Stimulated activated CD4-positive, alpha-beta T cell treated with anti-CD3 and anti-CD28 coated beads, Interleukin-2, amount 100 ng/mL, for 4 hours (primary cell): ENCODE measurements at regions not wholly inside any gene's neighbourhood (a gene's known extent, or its start where the extent isn't known, plus 50 kb on each side); places are given as distances from the start of the nearest gene placed in this dataset.

Source experiments
- DNase-seq: peaks from one replicate; pipeline ENCODE4 v3.0.0-alpha.2; 2020; ENCODE audit warnings: low read depth

DNA sequence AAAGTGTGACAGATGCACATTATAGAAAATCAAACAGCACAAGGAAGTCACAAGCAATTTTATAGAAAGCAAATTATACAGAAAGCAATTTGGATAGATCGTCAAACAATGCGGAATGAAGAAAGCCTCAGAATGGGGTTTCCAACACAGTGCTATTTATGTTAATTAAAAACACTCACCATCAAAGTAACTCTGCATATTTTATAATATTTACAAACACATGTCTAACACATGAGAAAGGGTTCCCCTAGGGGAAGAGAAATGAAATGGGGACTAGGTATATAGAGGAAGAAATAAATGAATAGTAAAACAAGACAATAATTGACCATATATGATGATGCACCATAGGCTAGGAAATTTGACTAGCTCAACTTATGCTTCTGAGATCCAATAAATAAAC is 171.2 kb upstream of the XYLT1 start:
- DNase-seq: no peak

DNA sequence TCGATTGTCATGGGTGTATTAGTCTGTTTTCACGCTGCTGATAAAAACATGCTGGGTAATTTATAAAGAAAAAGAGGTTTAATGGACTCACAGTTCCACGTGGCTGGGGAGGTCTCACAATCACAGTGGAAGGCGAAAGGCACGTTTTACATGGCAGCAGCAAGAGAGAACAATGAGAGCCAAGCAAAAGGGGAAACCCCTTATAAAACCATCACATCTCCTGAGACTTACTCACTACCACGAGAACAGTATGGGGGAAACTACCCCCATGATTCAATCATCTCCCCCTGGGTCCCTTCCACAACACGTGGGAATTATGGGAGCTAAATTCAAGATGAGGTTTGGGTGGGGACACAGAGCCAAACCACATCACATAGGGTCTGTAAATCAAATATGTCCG is 167.4 kb upstream of the XYLT1 start:
- DNase-seq: no peak

DNA sequence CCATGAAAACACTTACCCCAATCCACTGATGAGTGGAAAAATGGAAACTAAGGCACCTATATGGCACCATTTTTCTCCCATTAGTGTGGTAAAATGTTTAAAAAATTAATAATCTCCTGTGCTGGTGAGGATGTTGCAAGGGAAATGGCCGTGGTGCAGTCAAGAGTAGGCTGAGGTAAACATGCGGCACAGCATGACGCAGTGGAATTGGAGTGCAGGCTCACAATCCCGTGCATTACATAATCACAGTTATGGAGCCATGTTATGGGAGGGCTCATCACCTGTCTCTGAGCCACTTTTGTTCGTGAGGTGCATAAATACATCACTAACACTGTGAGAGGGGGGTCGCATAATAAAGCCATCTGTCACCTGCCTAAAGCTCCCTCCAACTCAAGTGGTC is 164.4 kb upstream of the XYLT1 start:
- DNase-seq: no peak

DNA sequence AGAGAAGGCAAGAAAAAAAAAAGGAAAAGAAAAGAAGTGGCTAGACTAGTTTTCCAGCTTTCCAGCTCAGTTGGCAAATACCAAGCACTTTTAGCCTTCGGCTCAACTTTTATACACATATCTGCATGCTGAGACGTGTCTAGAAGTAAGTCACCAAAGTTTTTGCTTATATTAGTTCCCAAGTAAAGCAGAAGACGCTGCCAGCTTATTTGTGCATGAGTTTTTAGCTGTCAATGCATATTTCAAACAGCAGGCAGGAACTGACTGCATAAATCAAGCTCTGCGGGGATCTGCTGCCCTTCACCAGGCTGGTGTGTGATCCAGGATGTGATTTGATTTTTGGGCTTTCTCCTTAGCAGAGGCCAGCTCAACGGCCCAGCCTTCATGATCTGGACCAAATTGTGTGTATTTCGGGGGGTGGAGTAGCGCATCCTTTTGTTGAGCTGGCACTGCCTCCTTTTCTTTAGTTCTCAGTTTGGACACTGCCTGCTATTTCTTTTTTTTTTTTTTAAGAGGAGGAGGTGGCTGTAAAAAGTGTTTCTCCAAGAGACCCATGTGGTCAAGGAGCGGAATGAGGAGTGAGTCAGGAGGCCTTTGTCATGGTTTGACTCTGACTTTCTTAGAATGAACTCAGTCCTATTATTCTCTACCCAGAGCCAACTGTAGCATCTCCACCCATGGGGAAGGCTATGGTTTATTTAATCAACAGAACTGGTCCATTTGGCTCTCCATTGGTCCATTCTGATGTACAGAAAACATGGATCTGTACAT is 162.6 kb upstream of the XYLT1 start:
- no peak for DNase-seq

DNA sequence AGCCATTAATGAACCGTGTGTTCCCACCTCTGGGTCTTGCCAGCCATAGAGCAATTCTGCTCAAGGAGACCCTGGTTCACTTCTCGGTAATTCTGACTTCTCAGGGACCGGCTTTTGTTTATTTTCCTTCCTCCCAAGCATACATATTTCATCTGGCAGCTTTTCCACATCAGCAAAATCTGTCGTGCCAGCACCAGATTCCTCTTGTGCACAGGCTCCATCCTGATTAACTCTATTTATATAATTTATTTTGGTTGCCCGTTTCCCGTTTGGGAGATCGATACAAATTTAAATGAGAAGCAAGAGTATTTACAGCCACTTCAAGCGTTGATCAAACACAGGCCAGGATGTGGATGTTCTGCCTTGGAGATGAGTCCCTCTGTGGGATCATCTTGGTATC is 161.9 kb upstream of the XYLT1 start:
- DNase-seq: no peak

DNA sequence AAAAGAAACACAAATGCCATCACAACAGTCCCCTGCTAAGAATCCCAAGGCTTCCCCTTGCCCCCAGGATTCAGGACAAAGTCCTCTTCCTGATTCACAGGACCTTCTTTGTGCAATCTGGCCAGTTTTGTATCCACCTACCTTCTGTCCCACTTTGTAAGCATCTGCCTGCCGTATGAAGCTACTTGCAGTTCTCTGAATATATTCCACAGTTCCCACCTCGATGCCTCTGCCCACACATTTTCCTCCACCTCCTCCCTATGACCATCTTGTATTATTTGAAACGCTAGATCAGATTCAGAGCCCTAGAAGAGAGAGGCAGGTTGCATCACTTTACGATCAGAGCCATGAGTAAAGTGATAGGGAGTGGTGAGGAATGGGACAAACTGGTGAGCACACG is 159.2 kb upstream of the XYLT1 start:
- no peak for DNase-seq

DNA sequence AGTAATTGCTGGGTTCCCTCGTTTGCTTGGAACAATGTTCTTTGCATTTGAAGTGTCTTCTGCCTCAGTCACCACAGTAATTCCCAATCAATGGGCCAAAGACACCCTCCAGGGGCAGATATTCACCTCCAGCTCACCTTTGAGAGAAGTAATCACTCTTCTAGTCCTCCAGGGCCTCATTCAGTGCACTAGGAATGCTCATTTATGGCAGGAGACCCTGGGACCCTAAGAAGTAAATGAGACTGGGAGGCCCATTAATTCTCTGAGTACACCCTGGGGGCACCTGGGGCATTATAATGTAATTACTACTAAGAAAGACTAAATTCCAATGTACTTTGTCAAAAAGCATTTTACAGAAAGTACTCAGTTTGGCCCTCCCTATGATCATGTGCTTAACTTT is 158.2 kb upstream of the XYLT1 start:
- DNase-seq: no peak

DNA sequence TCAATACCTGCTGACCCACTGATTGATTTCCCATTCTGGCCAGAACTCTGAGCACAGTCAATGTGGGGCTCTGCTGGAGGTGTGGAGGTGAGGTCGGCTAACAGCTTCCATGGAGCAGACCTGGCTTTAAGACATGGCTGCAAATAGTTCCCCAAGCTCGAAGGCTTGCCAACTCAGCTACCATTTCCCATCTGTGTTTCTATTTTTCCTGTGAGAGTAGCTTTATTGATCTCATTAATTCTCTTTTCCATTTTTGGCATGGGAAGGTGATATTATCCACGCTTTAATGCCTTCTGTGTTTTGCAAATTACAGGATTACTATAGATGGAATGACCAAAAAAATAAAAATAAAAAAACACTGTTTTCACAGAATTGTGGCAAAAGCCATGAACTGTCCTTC is 151.6 kb upstream of the XYLT1 start:
- DNase-seq: no peak

DNA sequence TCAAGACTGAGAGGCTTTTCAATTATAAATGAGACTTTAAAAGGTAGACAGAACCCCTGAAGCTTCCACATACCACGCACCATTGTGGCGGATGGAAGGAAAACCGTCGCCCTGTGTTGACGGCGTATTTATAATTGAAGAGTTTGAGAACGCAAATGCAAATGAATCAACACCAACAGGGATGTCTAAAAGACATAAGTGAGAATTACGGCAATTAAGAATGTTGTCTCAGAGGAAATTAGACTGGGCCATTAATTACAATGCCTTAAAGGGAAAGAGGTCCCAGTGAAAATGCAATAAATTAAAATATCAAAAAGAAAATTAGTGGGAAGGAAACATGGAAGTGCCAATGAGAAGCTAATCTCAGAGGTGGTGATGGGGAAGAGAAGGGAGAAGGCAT is 148.5 kb upstream of the XYLT1 start:
- DNase-seq: no peak

DNA sequence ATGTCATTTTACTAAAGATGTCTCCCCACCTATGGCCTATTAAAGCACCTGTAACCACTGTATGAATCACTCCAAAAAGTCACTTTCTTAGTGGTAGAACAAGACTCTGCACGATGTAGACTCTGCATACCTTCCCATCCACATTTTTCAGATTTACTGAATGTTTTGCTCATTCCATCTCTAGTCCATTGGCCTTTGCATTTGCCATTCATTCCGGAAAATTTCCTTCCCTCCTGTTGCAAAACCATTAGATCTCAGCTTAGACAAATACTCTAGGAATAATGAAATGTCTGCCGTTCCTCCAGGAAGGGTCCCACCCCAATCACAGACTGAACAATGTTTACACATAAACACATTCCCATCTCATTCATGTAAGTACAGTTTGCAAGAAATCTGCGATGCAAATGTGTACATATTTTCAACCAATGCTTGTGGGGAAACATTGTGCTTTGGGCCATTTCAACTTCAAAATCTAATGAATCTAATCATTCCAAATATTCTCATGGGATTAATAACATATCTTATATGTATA is 146.3 kb upstream of the XYLT1 start:
- DNase-seq: no peak

DNA sequence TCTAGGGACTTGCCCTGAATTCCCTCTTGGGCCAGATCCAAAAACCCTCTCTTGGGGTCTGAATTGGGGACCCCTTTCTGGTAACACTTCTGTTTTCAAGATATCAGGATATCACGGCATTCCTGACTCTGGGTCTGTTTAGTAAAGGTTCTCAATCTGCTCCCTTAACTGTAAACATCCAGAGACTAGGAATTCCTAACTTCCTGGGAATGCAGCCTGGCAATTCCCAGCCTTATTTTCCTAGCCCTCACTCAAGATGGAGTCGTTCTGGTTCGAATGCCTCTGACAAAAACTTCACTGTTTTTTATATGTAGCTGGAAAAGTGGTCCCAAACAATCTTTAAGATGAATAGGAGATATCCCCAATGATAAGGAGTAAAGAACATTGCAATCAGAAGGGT is 141.6 kb upstream of the XYLT1 start:
- no peak for DNase-seq

DNA sequence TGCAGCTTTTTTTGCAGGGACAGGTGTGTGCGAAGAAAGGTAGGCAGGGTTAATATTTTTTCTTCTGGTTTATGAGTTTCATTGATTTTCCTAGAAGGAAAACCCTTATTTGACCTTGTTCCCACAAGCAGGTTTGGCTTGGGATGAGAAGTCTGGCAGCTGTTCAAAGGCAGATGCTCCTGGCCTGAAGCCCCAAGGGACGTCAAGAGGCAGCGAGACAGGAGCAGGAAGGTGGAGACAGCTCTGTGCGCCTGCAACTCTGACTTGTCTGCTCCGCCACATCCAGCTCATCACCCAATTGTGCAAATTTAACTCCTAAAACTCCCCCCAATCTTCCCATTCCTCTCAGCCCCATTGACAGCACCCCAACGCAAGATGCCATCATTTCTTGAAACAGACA is 136.8 kb upstream of the XYLT1 start:
- no peak for DNase-seq

DNA sequence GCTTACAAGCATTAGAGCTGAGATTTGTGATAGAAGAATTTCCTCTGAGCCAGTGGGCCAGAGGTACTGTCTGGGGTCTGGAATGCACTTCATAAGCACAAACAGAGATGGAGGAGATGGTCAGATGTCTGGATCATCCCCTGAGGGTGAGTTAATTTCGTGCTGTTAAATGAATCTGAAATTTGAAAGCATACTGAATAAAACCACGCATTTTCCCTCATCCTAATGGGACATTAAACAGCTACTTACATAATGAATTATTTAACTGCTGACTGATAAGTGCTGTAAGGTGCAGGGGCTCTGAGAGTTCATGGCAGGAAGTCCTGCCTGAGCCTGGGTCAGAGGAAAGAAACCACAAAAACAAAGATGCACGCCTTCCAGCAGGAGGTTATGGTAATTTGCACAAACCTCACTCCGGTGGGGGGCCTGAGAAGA is 136.3 kb upstream of the XYLT1 start:
- no peak for DNase-seq

DNA sequence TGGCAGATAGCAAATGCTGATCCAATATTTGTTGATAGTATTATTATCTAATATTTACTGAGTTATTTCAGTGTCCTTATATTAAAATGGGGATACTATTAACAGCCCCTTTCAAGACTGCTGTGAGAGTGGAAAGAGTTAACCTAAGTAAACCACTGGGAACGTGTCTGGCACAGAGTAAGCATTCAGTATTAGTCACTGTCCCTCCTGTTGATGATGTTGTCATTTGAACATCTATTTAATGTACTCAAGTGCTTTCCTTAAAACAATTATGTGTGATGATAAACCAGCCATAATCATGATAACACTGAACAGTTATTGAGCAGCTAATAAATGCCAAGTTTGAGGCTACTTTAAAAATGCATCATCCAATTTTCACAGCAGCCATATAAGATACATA is 135.7 kb upstream of the XYLT1 start:
- no peak for DNase-seq

DNA sequence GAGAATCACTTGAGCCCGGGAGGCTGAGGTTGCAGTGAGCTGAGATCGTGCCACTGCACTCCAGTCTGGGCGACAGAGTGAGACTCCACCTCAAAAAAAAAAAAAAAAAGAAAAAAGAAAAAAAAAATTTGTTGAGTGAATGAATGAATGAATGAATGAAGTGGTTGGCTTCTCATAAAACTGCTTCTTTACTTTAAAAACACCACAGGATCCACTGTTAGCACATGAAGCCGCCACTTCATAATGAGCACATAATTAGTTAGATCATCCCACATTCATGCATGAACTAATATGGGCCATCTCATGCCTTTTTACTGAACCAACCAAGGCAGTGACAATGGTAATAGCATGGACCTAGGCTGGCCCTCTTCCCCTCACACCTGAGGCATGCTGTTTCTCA is 135.0 kb upstream of the XYLT1 start:
- no peak for DNase-seq

DNA sequence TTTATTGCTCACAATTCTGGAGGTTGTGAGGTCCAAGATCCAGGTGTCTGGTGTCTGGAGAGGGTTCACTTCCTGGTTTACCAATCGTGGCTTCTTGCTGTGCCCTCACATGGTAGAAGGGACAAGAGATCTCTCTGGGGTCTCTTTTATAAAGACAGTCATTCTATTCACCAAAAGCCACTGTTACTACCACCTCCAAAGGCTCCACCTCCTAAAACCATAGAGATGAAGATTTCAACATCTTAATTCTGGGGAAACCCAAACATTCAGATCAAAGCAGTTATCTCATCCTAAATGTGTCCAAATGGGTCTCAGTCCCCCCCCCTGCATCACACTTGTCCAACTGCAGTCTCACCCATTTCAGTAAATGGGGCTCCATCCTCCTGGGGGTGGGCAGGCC is 132.9 kb upstream of the XYLT1 start:
- no peak for DNase-seq

DNA sequence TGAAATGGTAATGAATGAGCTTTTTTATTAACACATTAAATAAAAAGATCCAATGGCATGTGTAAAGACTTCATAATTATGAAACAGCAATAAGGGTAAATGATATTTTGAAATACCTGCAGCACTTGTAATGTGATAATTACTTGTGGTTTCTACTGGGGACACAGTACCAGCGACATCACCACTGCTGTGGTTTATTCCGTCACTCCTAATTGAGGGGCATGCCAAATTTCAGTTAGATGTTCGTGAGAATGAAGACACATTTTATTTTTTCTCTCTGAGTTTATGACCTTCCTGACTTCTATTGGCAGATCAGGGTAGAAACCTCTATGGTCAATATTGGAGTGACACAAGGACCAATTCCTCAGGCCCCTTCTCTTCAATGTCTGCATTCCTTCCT is 131.9 kb upstream of the XYLT1 start:
- no peak for DNase-seq

DNA sequence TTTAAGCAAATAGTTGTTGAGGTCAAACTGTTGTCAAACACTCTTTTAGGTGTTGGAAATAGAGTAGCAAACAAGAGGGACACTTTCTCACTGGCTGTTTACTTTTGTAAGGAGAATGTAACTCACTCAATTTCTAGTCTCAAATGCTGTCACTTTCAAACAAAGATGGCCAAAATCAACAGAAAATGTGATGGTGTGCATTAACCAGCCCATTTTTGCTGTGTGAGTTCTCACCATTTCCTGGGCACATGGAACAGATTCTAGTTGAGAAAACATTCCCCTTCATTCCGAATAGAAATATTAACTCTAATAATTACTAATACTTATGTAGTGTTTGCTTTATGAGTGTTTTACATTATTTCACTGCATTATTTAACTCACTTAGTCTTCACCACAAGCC is 128.2 kb upstream of the XYLT1 start:
- DNase-seq: no peak

DNA sequence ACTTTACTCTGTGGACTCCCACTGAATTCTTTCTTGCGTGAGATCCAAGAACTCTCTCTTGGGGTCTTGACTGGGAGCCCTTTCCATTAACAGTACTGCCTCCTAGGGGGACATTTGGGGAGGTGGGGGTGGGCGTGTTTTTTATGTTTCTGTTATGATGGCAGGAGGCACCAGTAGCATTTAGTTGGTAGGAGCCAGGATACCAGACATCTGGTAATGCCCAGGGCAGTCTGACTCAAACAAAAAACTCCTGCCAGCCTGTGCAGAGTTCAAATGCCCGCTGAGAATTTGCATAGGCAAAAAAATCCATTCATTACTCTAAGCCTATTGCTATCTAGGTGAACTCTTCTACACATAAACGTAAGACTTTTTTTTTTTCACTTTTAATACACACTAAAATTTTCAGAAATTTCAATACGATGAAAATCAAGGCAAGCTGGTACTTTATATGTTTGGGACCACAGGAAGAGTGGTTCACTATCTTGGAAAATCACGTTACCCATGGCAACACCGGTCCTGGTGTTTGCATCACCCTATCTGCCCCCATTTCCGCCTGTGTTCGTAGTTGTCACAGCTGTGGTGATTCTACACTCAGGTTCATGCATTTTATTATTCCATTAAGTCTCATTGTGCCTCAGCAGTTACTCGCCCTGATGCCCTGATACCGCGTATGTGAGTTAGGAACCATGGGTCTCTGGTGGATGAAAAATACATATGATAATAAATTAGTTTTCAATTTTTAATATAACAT is 121.1 kb upstream of the XYLT1 start:
- DNase-seq: no peak

DNA sequence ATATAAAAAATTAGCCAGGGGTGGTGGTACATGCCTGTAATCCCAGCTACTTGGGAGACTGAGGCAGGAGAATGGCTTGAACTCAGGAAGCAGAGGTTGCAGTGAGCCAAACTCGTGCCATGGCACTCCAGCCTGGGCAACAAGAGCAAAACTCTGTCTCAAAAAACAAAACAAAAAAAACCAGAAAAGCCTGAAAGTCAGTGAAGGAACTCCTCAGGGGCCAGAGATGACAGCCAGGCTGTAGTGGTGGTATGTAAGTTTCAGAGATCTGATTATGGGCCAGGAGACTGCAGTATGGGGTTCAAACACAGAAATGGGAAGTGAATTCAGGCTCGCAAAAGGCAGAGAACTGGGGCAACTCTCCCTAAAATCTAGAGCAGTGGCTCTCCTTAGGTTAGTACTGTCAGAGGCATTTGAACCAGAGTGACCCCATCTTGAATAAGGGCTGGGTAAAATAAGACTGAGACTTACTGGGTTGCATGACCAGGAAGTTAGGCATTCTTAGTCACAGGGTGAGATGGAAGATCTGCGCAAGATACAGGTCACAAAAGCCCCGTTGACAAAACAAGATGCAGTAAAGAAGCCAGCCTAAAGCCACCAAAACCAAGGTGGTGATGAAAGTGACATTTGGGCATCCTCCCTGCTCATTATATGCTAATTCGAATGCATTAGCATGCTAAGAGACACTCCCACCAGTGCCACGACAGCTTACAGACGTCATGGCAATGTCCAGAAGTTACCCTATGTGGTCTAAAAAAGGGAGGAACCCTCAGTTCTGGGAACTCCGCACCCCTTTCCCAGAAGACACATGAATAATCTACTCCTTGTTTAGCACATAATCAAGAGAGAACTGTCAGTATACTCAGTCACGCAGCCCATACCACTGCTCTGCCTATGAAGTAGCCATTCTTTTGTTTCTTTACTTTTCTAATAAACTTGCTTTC is 120.2 kb upstream of the XYLT1 start:
- no peak for DNase-seq

DNA sequence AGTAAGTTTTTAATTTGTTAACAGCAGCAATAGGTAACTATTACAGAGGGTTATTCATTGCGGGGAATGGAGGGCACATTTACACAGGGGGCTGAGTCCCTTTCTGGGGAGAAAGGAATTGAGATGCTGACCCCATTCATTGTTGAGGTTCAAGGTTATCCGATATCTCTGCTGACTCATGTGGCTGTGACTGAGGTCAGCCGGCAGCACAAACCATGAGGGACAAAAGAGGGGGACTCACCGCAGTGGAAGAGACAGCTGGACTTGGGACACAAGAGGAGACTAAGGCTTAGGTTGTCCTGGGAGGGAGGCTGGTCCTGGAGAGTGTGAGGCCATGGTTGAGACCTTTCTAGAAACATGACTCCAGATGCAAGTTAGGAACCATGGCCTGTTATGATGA is 119.1 kb upstream of the XYLT1 start:
- DNase-seq: no peak

DNA sequence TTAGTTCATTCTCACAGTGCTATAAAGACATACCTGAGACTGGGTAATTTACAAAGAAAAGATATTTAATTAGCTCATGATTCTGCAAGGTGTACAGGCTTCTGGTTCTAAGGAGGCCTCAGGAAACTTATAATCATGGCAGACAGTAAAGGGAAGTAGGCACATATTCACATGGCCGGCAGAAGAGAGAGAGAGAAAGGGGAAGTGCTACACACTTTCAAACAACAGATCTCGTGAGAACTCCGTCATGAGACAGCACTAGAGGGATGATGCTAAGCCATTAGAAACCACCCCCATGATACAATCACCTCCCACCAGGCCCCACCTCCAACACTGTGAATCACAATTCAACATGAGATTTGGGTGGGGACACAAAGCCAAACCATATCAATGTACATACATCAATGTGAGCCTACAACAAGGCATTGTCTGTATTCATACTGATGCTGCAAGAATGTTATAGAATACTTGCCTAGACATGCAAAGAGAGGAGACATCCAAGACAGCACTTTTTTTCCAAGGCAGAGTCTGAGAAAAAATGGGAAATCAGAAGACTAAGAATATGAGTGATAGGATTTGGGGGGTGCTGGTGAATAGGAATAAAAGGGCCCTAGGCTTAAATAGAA is 114.8 kb upstream of the XYLT1 start:
- no peak for DNase-seq
